ENCODE measurements at regions not wholly inside any gene's neighbourhood (a gene's known extent, or its start where the extent isn't known, plus 50 kb on each side); places are given as distances from the start of the nearest gene placed in this dataset.
"Not testable (repeated sequence)": the region's sequence is repeated elsewhere in the genome, so short reads cannot be mapped to it uniquely, and the experiment has no call there.

- DNase-seq: no peak
Measured at GRCh38 chr17:33572615-33573014, 279.5 kb upstream of the ASIC2 start.

- no peak for DNase-seq
Measured at GRCh38 chr17:33574942-33575445, 281.9 kb upstream of the ASIC2 start.

GRCh38 chr17:33579740-33580139 is 286.6 kb upstream of the ASIC2 start:
- DNase-seq: not testable (repeated sequence)

- DNase-seq: no peak
Measured at GRCh38 chr17:33580215-33580614, 287.1 kb upstream of the ASIC2 start.

- DNase-seq: no peak
Measured at GRCh38 chr17:33582661-33583060, 289.6 kb upstream of the ASIC2 start.

GRCh38 chr17:33583518-33584417 is 290.7 kb upstream of the ASIC2 start:
- DNase-seq: no peak

GRCh38 chr17:33593991-33594390 is 300.9 kb upstream of the ASIC2 start:
- DNase-seq: no peak

- no peak for DNase-seq
Measured at GRCh38 chr17:33595828-33596227, 302.7 kb upstream of the ASIC2 start.

GRCh38 chr17:33596899-33597298 is 303.8 kb upstream of the ASIC2 start:
- no peak for DNase-seq

GRCh38 chr17:33598797-33599196 is 305.7 kb upstream of the ASIC2 start:
- no peak for DNase-seq

- DNase-seq: no peak
Measured at GRCh38 chr17:33602981-33603380, 309.9 kb upstream of the ASIC2 start.

- DNase-seq: no peak
Measured at GRCh38 chr17:33603789-33604188, 310.7 kb upstream of the ASIC2 start.

GRCh38 chr17:33611532-33611931 is 318.4 kb upstream of the ASIC2 start:
- DNase-seq: no peak

GRCh38 chr17:33615861-33616260 is 322.8 kb upstream of the ASIC2 start:
- DNase-seq: no peak

GRCh38 chr17:33623841-33624240 is 330.7 kb upstream of the ASIC2 start:
- DNase-seq: no peak

GRCh38 chr17:33628500-33629346 is 335.6 kb upstream of the ASIC2 start:
- DNase-seq: no peak

GRCh38 chr17:33633446-33633845 is 340.4 kb upstream of the ASIC2 start:
- no peak for DNase-seq

GRCh38 chr17:33637534-33637933 is 344.4 kb upstream of the ASIC2 start:
- peak in 1 of 5 donors; percentile 61 for DNase-seq

- no peak for DNase-seq
Measured at GRCh38 chr17:33639103-33639880, 346.2 kb upstream of the ASIC2 start.

GRCh38 chr17:33640629-33641028 is 347.5 kb upstream of the ASIC2 start:
- no peak for DNase-seq

GRCh38 chr17:33642002-33642401 is 348.9 kb upstream of the ASIC2 start:
- DNase-seq: no peak

- DNase-seq: peak in 1 of 5 donors; percentile 30
Measured at GRCh38 chr17:33647956-33648355, 354.9 kb upstream of the ASIC2 start.

- DNase-seq: no peak
Measured at GRCh38 chr17:33650304-33650703, 357.2 kb upstream of the ASIC2 start.
